Vagina (tissue), 2 donors: ENCODE measurements at regions not wholly inside any gene's neighbourhood (a gene's known extent, or its start where the extent isn't known, plus 50 kb on each side); places are given as distances from the start of the nearest gene placed in this dataset.

Experiments
- DNase-seq, 2 donors: peaks; one replicate each; pipeline ENCODE4 v3.0.0-alpha.2; 2017; ENCODE audit errors: extremely low spot score in 2 of 2
- H3K27ac ChIP-seq: fragments of 200-600 bp; sonication (generic); one replicate; pipeline ENCODE4 v1.5.1; 2019
- H3K27me3 ChIP-seq: fragments of 200-600 bp; sonication (generic); one replicate; pipeline ENCODE4 v1.5.1; 2019
- H3K36me3 ChIP-seq, 2 donors: fragments of 200-600 bp; sonication (generic); one replicate each; pipeline ENCODE4 v1.5.1; 2017 to 2019
- H3K4me1 ChIP-seq: fragments of 200-600 bp; sonication (generic); one replicate; pipeline ENCODE4 v1.5.1; 2019
- H3K4me3 ChIP-seq, 2 donors: fragments of 200-600 bp; sonication (generic); 1 replicate in 1 of 2; 2 replicates in 1 of 2; pipeline ENCODE4 v1.5.1; 2016 to 2019
- H3K9me3 ChIP-seq: fragments of 200-600 bp; sonication (generic); one replicate; pipeline ENCODE4 v1.5.1; 2019
- POLR2A ChIP-seq, 2 donors: fragments of 450-650 bp; IDR thresholded peaks; one replicate each; pipeline ENCODE4 v1.6.1; 2017; ENCODE audit warnings: antibody characterized with exemption in 2 of 2, mild to moderate bottlenecking in 2 of 2, moderate library complexity in 2 of 2
- POLR2AphosphoS5 ChIP-seq, 2 donors: sonication (generic); formaldehyde crosslinking; IDR thresholded peaks; one replicate each; pipeline ENCODE4 v1.9.0; 2017; ENCODE audit warnings: antibody characterized with exemption in 2 of 2, mild to moderate bottlenecking in 2 of 2, low read depth in 1 of 2; ENCODE audit not compliant: insufficient read depth in 1 of 2
- intact Hi-C: fragments of 100-400 bp; cut with DNase I; formaldehyde crosslinking; loops from one replicate; pipeline ENCODE4 v1.15.1; 2023
- TF ChIP-seq, protein P1 (sequence below), 3 experiments: fragments of 450-650 bp in 2 of 3; fragments of 200-600 bp in 1 of 3; sonication (generic) in 1 of 3; IDR thresholded peaks; one replicate each; pipeline ENCODE4 v1.5.1; 2017 to 2019; ENCODE audit warnings: antibody characterized with exemption in 3 of 3, mild to moderate bottlenecking in 2 of 3, moderate library complexity in 2 of 3

DNA sequence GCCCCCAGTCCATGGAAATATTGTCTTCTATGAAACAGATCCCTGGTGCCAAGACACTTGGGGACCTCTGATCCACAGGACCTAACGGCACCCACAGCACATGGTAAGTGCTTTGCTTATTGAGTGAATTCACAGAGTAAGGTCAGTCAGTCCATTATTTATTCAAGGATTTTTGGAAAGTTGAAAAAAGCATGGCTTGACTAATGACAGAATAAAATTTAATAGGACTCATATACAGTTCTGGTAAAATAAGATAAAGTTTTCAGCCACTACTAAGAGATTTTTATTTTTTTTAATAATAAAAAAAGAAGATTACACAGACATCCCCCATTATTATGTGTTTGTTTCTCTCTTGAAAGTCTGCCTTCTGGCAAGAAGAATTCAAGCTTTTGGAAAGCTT, 490.6 kb upstream of the HS3ST1 start:
- Histone ChIP-seq H3K4me3 (no peak overlapping the region), H3K9me3 (no peaks in the 10 kb centered on the region), H3K36me3 (no peaks in the 10 kb centered on the region), H3K27me3 (no peaks in the 10 kb centered on the region), H3K4me1 (no peaks in the 10 kb centered on the region), H3K27ac (no peak overlapping the region)
- intact Hi-C loops = no loop called here
- no peak for DNase-seq
- TF ChIP-seq, protein P1, sequence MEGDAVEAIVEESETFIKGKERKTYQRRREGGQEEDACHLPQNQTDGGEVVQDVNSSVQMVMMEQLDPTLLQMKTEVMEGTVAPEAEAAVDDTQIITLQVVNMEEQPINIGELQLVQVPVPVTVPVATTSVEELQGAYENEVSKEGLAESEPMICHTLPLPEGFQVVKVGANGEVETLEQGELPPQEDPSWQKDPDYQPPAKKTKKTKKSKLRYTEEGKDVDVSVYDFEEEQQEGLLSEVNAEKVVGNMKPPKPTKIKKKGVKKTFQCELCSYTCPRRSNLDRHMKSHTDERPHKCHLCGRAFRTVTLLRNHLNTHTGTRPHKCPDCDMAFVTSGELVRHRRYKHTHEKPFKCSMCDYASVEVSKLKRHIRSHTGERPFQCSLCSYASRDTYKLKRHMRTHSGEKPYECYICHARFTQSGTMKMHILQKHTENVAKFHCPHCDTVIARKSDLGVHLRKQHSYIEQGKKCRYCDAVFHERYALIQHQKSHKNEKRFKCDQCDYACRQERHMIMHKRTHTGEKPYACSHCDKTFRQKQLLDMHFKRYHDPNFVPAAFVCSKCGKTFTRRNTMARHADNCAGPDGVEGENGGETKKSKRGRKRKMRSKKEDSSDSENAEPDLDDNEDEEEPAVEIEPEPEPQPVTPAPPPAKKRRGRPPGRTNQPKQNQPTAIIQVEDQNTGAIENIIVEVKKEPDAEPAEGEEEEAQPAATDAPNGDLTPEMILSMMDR (IDR thresholded peaks at IDR 0.05) = no peak
- TF ChIP-seq POLR2AphosphoS5 (IDR thresholded peaks at IDR 0.05; ENCODE audit: insufficient read depth in 1 of 2, low read depth in 1 of 2) (no peak), POLR2A (IDR thresholded peaks at IDR 0.05) (no peak)

DNA sequence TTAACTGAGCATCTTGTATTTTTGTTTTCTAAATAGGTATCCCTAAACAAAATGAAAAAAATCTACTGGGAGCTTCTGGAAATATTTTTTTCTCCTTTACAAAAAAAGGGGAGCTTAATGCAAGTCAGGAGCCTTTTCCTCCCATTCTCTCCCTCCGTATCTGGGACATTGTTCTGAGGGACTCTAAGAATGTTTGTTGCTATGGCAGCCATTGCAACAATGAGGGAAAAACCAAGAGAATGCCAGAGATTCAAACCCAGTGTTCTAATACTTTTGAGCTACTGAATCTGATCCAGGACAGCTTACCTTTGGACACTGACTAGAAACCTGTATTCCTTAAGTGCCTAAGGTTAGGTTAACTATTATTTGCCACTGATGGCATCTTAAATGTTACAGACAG, 485.7 kb upstream of the HS3ST1 start:
- no peak overlapping the region for H3K4me3 ChIP-seq
- TF ChIP-seq, protein P1 (IDR thresholded peaks at IDR 0.05) = no peak
- TF ChIP-seq POLR2AphosphoS5 (IDR thresholded peaks at IDR 0.05; ENCODE audit: insufficient read depth in 1 of 2, low read depth in 1 of 2) = no peak
- no peak for TF ChIP-seq POLR2A (IDR thresholded peaks at IDR 0.05)
- H3K27ac ChIP-seq = no peak overlapping the region

DNA sequence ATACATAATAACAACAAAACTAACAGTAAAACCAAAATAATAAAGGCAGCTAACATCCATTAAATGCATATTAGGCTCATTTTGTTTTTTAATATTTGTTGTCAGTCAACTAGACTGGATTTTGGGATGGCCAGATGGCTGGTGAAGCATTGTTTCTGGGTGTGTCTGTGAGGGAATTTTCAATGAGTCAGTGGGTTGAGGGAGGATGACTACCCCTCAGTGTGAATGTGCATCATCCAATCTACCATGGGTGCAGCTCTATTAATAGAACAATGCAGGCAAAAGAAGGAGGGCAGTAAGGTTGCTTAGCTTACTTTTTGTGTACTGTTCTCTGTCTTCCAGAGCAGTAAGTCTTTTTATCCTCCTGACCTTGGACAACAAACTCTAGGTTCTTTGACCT, 484.2 kb upstream of the HS3ST1 start:
- Histone ChIP-seq H3K4me1 (no peaks in the 10 kb centered on the region), H3K36me3 (no peaks in the 10 kb centered on the region), H3K9me3 (no peaks in the 10 kb centered on the region), H3K27ac (no peak overlapping the region), H3K27me3 (no peaks in the 10 kb centered on the region), H3K4me3 (no peak overlapping the region)
- no peak for TF ChIP-seq POLR2AphosphoS5 (IDR thresholded peaks at IDR 0.05; ENCODE audit: insufficient read depth in 1 of 2, low read depth in 1 of 2)
- no peak for TF ChIP-seq POLR2A (IDR thresholded peaks at IDR 0.05)
- TF ChIP-seq, protein P1 (IDR thresholded peaks at IDR 0.05) = no peak
- DNase-seq = no peak
- intact Hi-C loops = no loop called here

More for the DNA sequence above, 485.7 kb upstream of the HS3ST1 start:
- H3K27me3 ChIP-seq = no peaks in the 10 kb centered on the region
- DNase-seq = no peak
- intact Hi-C loops = no loop called here
- no peaks in the 10 kb centered on the region for H3K9me3 ChIP-seq
- no peaks in the 10 kb centered on the region for H3K36me3 ChIP-seq
- no peaks in the 10 kb centered on the region for H3K4me1 ChIP-seq

DNA sequence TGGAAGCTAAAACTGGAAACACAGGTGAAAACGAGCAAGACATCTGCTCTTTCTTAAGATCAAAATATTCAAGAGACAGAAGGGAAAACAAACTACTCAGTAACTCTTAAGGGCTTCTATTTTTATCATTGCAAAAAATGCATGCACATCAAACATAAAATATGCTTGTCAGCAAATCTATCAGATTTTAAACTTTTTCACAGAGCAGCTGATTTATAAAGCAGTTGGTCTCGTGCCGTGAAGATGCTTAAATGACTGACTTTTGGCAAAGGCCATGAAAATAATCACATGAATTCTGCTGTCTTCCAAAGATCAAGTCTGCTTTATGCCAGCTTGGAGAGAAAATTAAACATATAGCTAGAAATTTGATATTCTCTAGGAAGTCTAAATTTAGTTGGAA, 482.1 kb upstream of the HS3ST1 start:
- Histone ChIP-seq H3K27me3 (no peaks in the 10 kb centered on the region), H3K36me3 (no peaks in the 10 kb centered on the region), H3K4me1 (no peaks in the 10 kb centered on the region), H3K27ac (no peak overlapping the region), H3K4me3 (no peak overlapping the region), H3K9me3 (no peaks in the 10 kb centered on the region)
- TF ChIP-seq, protein P1 (IDR thresholded peaks at IDR 0.05) = no peak
- TF ChIP-seq POLR2A (IDR thresholded peaks at IDR 0.05) (no peak), POLR2AphosphoS5 (IDR thresholded peaks at IDR 0.05; ENCODE audit: insufficient read depth in 1 of 2, low read depth in 1 of 2) (no peak)
- DNase-seq = no peak
- intact Hi-C loops = no loop called here

DNA sequence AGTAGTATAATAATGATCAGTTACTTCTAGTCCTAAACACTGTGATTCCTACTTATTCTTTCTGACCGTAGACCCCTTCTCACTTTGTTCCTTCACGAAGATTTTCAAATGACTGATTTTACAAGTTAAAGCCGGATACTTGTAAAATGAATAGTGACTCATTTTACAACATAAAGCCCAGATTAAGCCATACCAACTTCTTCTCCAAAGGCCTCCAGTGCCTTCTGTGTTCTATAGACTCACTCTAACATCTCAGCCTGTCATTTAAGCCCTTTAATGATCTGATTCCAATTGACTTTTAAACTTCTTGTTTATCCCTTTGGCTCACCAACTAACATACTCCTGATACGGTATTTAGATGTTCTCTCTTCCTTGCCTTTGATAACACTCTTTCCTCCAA, 480.0 kb upstream of the HS3ST1 start:
- no peak for TF ChIP-seq POLR2A (IDR thresholded peaks at IDR 0.05)
- no peak for TF ChIP-seq POLR2AphosphoS5 (IDR thresholded peaks at IDR 0.05; ENCODE audit: insufficient read depth in 1 of 2, low read depth in 1 of 2)
- TF ChIP-seq, protein P1 (IDR thresholded peaks at IDR 0.05) = no peak
- Histone ChIP-seq H3K27me3 (no peaks in the 10 kb centered on the region), H3K4me1 (no peaks in the 10 kb centered on the region), H3K9me3 (no peaks in the 10 kb centered on the region), H3K36me3 (no peaks in the 10 kb centered on the region), H3K27ac (no peak overlapping the region), H3K4me3 (no peak overlapping the region)
- intact Hi-C loops = no loop called here
- no peak for DNase-seq
